H1 (cell line): ENCODE measurements at regions not wholly inside any gene's neighbourhood (a gene's known extent, or its start where the extent isn't known, plus 50 kb on each side); places are given as distances from the start of the nearest gene placed in this dataset.

Experiments
- CTCF ChIA-PET: fragments of 300-600 bp; sonication (Branson Sonifier 250); formaldehyde crosslinking; loops from one replicate; lab custom pipeline; 2021; ENCODE audit not compliant: partially characterized antibody; lab: Charles Lee
- POLR2A ChIA-PET: fragments of 300-600 bp; sonication (Branson Sonifier 250); formaldehyde crosslinking; loops from one replicate; lab custom pipeline; 2021; ENCODE audit warnings: inconsistent platforms; ENCODE audit not compliant: partially characterized antibody; lab: Charles Lee
- DNase-seq, 2 experiments: peaks; one replicate each; pipeline versions ENCODE4 v3.0.0 to v3.0.0-alpha.2; 2010 to 2022; ENCODE audit warnings: low spot score in 2 of 2, low read depth in 1 of 2, mixed read lengths in 1 of 2
- FAIRE-seq: peaks from 2 replicates; lab custom pipeline; 2011; peaks lifted over from hg19 to GRCh38; lab: Jason Lieb, UNC
- H2AFZ ChIP-seq: 2 replicates; pipeline ENCODE4 v1.8.1; 2012; ENCODE audit warnings: low read length, inconsistent platforms
- H2AK5ac ChIP-seq: 2 replicates; pipeline ENCODE4 v1.6.1; 2013; ENCODE audit warnings: low read depth, low read length
- H2BK120ac ChIP-seq: replicated peaks from 2 replicates; pipeline ENCODE3; 2013; ENCODE audit warnings: low read depth, low read length, inconsistent platforms
- H2BK12ac ChIP-seq: 2 replicates; pipeline ENCODE4 v1.6.1; 2013; ENCODE audit warnings: low read depth, low read length
- H2BK15ac ChIP-seq: 2 replicates; pipeline ENCODE4 v1.6.1; 2013; ENCODE audit warnings: low read length
- H2BK20ac ChIP-seq: 2 replicates; pipeline ENCODE4 v1.6.1; 2013; ENCODE audit warnings: low read length
- H2BK5ac ChIP-seq: 2 replicates; pipeline ENCODE4 v1.6.1; 2013; ENCODE audit warnings: low read depth, low read length
- H3K14ac ChIP-seq: 2 replicates; pipeline ENCODE4 v1.6.1; 2013; ENCODE audit warnings: inconsistent platforms; ENCODE audit not compliant: insufficient read length
- H3K18ac ChIP-seq: 2 replicates; pipeline ENCODE4 v1.6.1; 2013; ENCODE audit warnings: low read length; ENCODE audit errors: extremely low read depth
- H3K23ac ChIP-seq: 2 replicates; pipeline ENCODE4 v1.6.1; 2013; ENCODE audit warnings: inconsistent platforms; ENCODE audit not compliant: insufficient read length
- H3K23me2 ChIP-seq: 2 replicates; pipeline ENCODE4 v1.6.1; 2013; ENCODE audit warnings: low read depth, low read length
- H3K27ac ChIP-seq: 2 replicates; pipeline ENCODE4 v1.6.1; 2011; ENCODE audit warnings: low read depth, low read length, inconsistent platforms
- H3K27me3 ChIP-seq, 4 experiments: replicated peaks in 1 of 4; 1 replicate in 1 of 4; 2 replicates in 3 of 4; pipeline versions ENCODE4 v1.6.1 to v1.8.1; 2011 to 2013; ENCODE audit warnings: low read length in 3 of 4, mild to moderate bottlenecking in 3 of 4, inconsistent platforms in 2 of 4, mixed read lengths in 2 of 4, moderate library complexity in 1 of 4; ENCODE audit not compliant: control insufficient read depth in 3 of 4, insufficient read depth in 3 of 4; ENCODE audit errors: extremely low read depth in 1 of 4
- H3K36me3 ChIP-seq, 4 experiments: 2 replicates each; pipeline versions ENCODE4 v1.6.1 to v1.8.1; 2011 to 2013; ENCODE audit warnings: mild to moderate bottlenecking in 4 of 4, low read length in 3 of 4, moderate library complexity in 2 of 4, control low read depth in 1 of 4, inconsistent platforms in 1 of 4; ENCODE audit not compliant: insufficient read depth in 4 of 4, control insufficient read depth in 2 of 4
- H3K4ac ChIP-seq: replicated peaks from 2 replicates; pipeline ENCODE3; 2013; ENCODE audit warnings: low read length, low read depth, mixed read lengths, inconsistent platforms; ENCODE audit not compliant: insufficient read length
- H3K4me1 ChIP-seq, 4 experiments: replicated peaks in 1 of 4; 1 replicate in 1 of 4; 2 replicates in 3 of 4; pipeline versions ENCODE4 v1.6.1 to v1.8.1; 2011 to 2013; ENCODE audit warnings: low read length in 3 of 4, inconsistent platforms in 2 of 4, mixed read lengths in 1 of 4; ENCODE audit not compliant: insufficient read depth in 4 of 4, control insufficient read depth in 3 of 4
- H3K4me2 ChIP-seq, 2 experiments: 2 replicates each; pipeline versions ENCODE4 v1.6.1 to v1.8.1; 2011 to 2013; ENCODE audit warnings: low read depth in 2 of 2, low read length in 2 of 2, control low read depth in 1 of 2, inconsistent platforms in 1 of 2, mild to moderate bottlenecking in 1 of 2; ENCODE audit not compliant: insufficient read depth in 1 of 2
- H3K4me3 ChIP-seq, 4 experiments: fragments of 200-600, 300-600 bp in 1 of 4; sonication (generic), shearing (Covaris generic), sonication (Bioruptor Twin) in 1 of 4; 2 replicates each; pipeline versions ENCODE4 v1.5.1 to v1.8.1; 2011 to 2016; ENCODE audit warnings: low read length in 4 of 4, low read depth in 3 of 4, control low read depth in 2 of 4, inconsistent platforms in 2 of 4, mild to moderate bottlenecking in 2 of 4, mixed read lengths in 1 of 4, moderate library complexity in 1 of 4; ENCODE audit not compliant: insufficient read depth in 2 of 4; ENCODE audit errors: extremely low read depth in 1 of 4
- H3K56ac ChIP-seq: replicated peaks from 2 replicates; pipeline ENCODE3; 2013; ENCODE audit warnings: low read depth, mild to moderate bottlenecking, mixed read lengths, low read length, inconsistent platforms; ENCODE audit not compliant: insufficient read length
- H3K79me1 ChIP-seq: 2 replicates; pipeline ENCODE4 v1.6.1; 2013; ENCODE audit warnings: low read depth, low read length, control low read depth
- H3K79me2 ChIP-seq, 2 experiments: 2 replicates each; pipeline versions ENCODE4 v1.6.1 to v1.8.1; 2012 to 2013; ENCODE audit warnings: low read length in 2 of 2, mild to moderate bottlenecking in 2 of 2, inconsistent platforms in 1 of 2; ENCODE audit not compliant: insufficient read depth in 2 of 2, control insufficient read depth in 1 of 2
- H3K9ac ChIP-seq, 4 experiments: replicated peaks in 1 of 4; 1 replicate in 1 of 4; 2 replicates in 3 of 4; pipeline versions ENCODE4 v1.6.1 to v1.8.1; 2011 to 2013; ENCODE audit warnings: low read depth in 3 of 4, low read length in 3 of 4, control low read depth in 2 of 4, mild to moderate bottlenecking in 2 of 4, moderate library complexity in 2 of 4, inconsistent platforms in 1 of 4; ENCODE audit errors: extremely low read depth in 1 of 4
- H3K9me3 ChIP-seq, 2 experiments: 2 replicates each; pipeline versions ENCODE4 v1.6.1 to v1.8.1; 2012 to 2013; ENCODE audit warnings: mild to moderate bottlenecking in 2 of 2, moderate library complexity in 2 of 2, control low read depth in 1 of 2, inconsistent platforms in 1 of 2, low read depth in 1 of 2, low read length in 1 of 2, mixed read lengths in 1 of 2; ENCODE audit not compliant: insufficient read depth in 2 of 2
- H4K20me1 ChIP-seq, 2 experiments: replicated peaks in 1 of 2; 2 replicates each; pipeline versions ENCODE3 to v1.8.1; 2011 to 2013; ENCODE audit warnings: inconsistent platforms in 2 of 2, low read length in 2 of 2, mild to moderate bottlenecking in 1 of 2; ENCODE audit not compliant: insufficient read depth in 2 of 2, control insufficient read depth in 1 of 2
- H4K5ac ChIP-seq: 2 replicates; pipeline ENCODE4 v1.6.1; 2013; ENCODE audit warnings: low read length, low read depth, mixed read lengths, inconsistent platforms; ENCODE audit not compliant: insufficient read length
- H4K8ac ChIP-seq: 2 replicates; pipeline ENCODE4 v1.8.0; 2013; ENCODE audit warnings: mild to moderate bottlenecking, moderate library complexity, low read length, inconsistent platforms; ENCODE audit not compliant: insufficient read depth; ENCODE audit errors: extremely low read depth
- H4K91ac ChIP-seq: replicated peaks from 2 replicates; pipeline ENCODE3; 2013; ENCODE audit warnings: low read length, mixed read lengths, inconsistent platforms; ENCODE audit not compliant: insufficient read length
- ASH2L ChIP-seq: fragments of 200-600, 300-600 bp; sonication (generic); IDR thresholded peaks from one replicate; pipeline ENCODE4 v1.7.1; 2017; ENCODE audit warnings: low read length
- ATF2 ChIP-seq: IDR thresholded peaks from 2 replicates; pipeline ENCODE4 v1.6.1; 2012; ENCODE audit warnings: low read length, inconsistent platforms
- BRCA1 ChIP-seq: IDR thresholded peaks from 2 replicates; pipeline ENCODE4 v1.6.1; 2012; ENCODE audit warnings: low read depth, low read length, improper control_type of control experiment
- MAFK ChIP-seq: IDR thresholded peaks from 2 replicates; pipeline ENCODE4 v1.6.1; 2012; ENCODE audit warnings: low read depth, mild to moderate bottlenecking, improper control_type of control experiment, low read length
- RXRA ChIP-seq: IDR thresholded peaks from 2 replicates; pipeline ENCODE4 v1.6.1; 2011; ENCODE audit warnings: low read depth, mild to moderate bottlenecking, low read length, moderate library complexity; ENCODE audit not compliant: insufficient read depth
- SAP30 ChIP-seq: fragments of 300-600 bp; sonication (generic); IDR thresholded peaks from 2 replicates; pipeline ENCODE4 v1.7.1; 2012; ENCODE audit warnings: low read length, moderate library complexity, mild to moderate bottlenecking, inconsistent platforms; ENCODE audit not compliant: insufficient read depth, insufficient replicate concordance
- SIN3A ChIP-seq, 2 experiments: IDR thresholded peaks in 1 of 2; conservative IDR thresholded peaks in 1 of 2; 2 replicates each; pipeline ENCODE4 v1.6.1; 2011 to 2012; ENCODE audit warnings: low read length in 2 of 2, improper control_type of control experiment in 1 of 2, low read depth in 1 of 2, mild to moderate bottlenecking in 1 of 2
- SUZ12 ChIP-seq: fragments of 200-600 bp; sonication (generic); IDR thresholded peaks from 2 replicates; pipeline ENCODE4 v1.6.1; 2012; ENCODE audit warnings: mild to moderate bottlenecking, inconsistent platforms, low read length, moderate library complexity, mixed read lengths
- WGBS, 2 experiments: shearing (Covaris generic) in 1 of 2; methylation state at CpG; one replicate each; pipeline versions ENCODE4 v1.1.6 to v1.1.7; 2013 to 2015; ENCODE audit warnings: low lambda C conversion rate in 2 of 2, mixed read lengths in 2 of 2, inconsistent platforms in 1 of 2, low coverage in 1 of 2, missing lambda C conversion rate in 1 of 2; ENCODE audit not compliant: insufficient replicate concordance in 2 of 2, insufficient coverage in 1 of 2, insufficient read length in 1 of 2; ENCODE audit errors: extremely low coverage in 1 of 2, missing lambda C conversion rate in 1 of 2; 5-methylcytosine and 5-hydroxymethylcytosine counted together

GRCh38 chr18:53911200-53911599 lies 313.3 kb downstream of the MBD2 start:
- CTCF ChIA-PET, result interaction anchor here (0.5 to 1.0 kb wide), 3 partner anchors 40 to 216 kb away, joined by 3 to 4 read pairs (median 3); no protein-coding TSS in a partner anchor
- Histone ChIP-seq H3K36me3 (no peaks in the 10 kb centered on the region), H2BK20ac (no peak overlapping the region), H2AK5ac (no peak overlapping the region), H3K18ac (no peak overlapping the region), H3K27me3 (peaks cover 0 to 1% (median 0%) of the 10 kb centered on the region in 4 experiments; a peak in 1 of 7 replicates), H3K27ac (no peak overlapping the region), H3K79me1 (no peaks in the 10 kb centered on the region), H3K23me2 (no peaks in the 10 kb centered on the region), H4K20me1 (no peaks in the 10 kb centered on the region), H2BK12ac (no peak overlapping the region), H2BK120ac (no peak overlapping the region), H3K9ac (no peak overlapping the region), H3K4me2 (no peak overlapping the region), H3K4ac (no peak overlapping the region), H3K23ac (no peak overlapping the region), H2AFZ (no peak overlapping the region), H2BK5ac (no peak overlapping the region), H3K4me3 (no peak overlapping the region), H3K79me2 (no peaks in the 10 kb centered on the region), H4K5ac (no peak overlapping the region), H3K56ac (no peak overlapping the region), H4K8ac (no peak overlapping the region), H3K4me1 (no peaks in the 10 kb centered on the region; a peak in 1 of 7 replicates), H3K9me3 (no peaks in the 10 kb centered on the region), H4K91ac (no peak overlapping the region), H3K14ac (no peak overlapping the region), H2BK15ac (no peak overlapping the region)
- POLR2A ChIA-PET, result no interaction called here
- no peak for TF ChIP-seq ATF2
- TF ChIP-seq SAP30, result no peak
- TF ChIP-seq SIN3A (conservative IDR thresholded peaks at IDR 0.05 in 1 of 2, IDR thresholded peaks at IDR 0.05 in 1 of 2; ENCODE audit: low read depth in 1 of 2, low read length in 2 of 2), result no peak
- TF ChIP-seq RXRA, result no peak
- TF ChIP-seq MAFK, result no peak
- TF ChIP-seq BRCA1, result no peak
- no peak for TF ChIP-seq SUZ12
- no peak for TF ChIP-seq ASH2L
- 80% methylated on average over 2 of the region's 2 CpGs; no CpG with 5 or more reads in 1 of the 2 experiments for WGBS, 2 experiments
- DNase-seq, result no peak
- no peak for FAIRE-seq
